Limb (tissue), 2 donors: ENCODE measurements at regions not wholly inside any gene's neighbourhood (a gene's known extent, or its start where the extent isn't known, plus 50 kb on each side); places are given as distances from the start of the nearest gene placed in this dataset.
A peak's percentile ranks its signal among the peaks of the same experiment; 100 is the strongest.
"Not testable (repeated sequence)": the region's sequence is repeated elsewhere in the genome, so short reads cannot be mapped to it uniquely, and the experiment has no call there.

Source experiments
- DNase-seq, 2 donors: peaks; one replicate each; pipeline ENCODE4 v3.0.0-alpha.2; 2016; ENCODE audit errors: extremely low spot score in 2 of 2

DNA sequence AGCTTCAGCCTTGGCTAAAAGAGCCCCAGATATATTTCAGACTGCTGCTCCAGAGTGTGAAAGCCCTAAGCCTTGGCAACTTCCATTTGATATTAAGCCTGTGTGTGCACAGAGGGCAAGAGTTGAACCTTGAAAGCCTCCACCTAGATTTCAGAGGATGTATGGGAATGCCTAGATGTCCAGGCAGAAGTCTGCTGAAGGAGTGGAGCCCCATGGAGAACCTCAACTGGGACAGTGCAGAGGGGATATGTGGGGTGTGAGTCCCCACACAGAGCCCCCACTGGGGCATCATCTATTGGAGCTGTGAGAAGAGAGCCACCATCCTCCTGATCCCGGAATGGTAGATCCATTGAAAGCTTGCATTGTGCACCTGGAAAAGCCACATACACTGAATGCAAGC is 1784.8 kb upstream of the CDH9 start:
- DNase-seq, result no peak

GRCh38 chr5:28822071-28822470 is 1783.7 kb upstream of the CDH9 start:
- no peak for DNase-seq

DNA sequence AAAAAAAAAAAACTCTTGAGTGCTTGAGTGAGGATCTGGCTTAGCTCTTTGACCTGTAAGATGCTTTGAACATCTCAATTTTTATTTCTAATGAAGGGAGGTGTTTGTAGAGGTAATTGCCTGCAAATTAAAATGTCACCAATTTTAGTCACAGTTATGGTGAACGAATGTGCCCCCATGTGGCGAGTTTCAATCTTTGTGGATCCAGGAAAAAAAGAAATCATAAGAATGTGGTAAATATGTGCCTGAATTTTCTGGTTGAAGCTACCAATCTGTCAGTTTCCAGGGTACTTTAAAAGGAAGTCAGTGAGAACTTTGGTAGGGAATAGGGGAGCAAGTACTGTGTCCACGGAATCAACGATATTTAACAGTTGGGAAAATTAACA is 1772.4 kb upstream of the CDH9 start:
- no peak for DNase-seq

DNA sequence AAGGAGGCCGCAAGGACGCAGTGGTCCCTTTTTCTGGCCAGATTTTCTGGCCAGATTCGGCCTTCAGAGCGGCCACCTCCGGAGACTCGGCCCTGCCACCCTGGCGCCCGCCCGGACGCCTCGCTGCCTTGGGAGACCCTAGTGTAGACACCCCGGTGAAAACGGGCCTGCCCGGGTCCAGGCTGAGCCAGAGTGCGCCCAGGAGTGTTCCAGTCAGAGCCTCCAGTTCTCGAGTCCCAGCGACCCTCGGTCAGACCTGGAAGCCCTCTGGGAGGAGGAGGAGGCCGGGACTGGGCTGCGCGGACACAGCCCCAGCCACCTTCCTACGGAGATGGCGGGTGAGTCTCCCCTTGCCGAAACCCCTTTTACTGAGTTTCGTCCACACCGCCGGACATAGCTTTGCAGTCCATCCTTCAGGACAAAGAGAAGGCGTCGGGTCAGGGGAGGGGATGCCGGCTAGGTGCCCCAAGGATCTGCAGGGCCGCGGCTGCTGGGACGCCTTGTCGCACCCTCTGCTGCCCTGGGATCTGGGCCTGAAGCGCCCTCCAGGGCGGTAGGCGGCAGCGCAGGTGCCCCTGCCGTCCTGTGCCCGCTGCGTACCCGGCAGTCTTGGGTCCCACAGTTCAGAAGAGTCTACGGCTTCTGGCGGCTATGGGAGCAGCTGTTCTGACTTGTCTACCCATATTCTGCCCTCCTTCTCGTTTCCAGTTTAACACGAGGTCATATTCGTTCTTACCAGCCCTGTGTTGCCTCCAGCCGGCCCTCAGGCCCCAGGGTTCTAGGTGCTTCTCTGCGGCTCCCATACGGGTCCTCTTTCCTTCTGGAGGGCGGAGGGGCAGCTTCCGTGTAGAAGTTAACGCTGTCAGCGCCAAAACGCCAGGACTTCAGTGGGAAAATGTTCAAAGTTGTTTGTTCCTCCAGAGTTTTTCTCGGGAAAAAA is 1771.7 kb upstream of the CDH9 start:
- DNase-seq, result no peak

GRCh38 chr5:28808967-28809810 is 1770.8 kb upstream of the CDH9 start:
- no peak for DNase-seq

DNA sequence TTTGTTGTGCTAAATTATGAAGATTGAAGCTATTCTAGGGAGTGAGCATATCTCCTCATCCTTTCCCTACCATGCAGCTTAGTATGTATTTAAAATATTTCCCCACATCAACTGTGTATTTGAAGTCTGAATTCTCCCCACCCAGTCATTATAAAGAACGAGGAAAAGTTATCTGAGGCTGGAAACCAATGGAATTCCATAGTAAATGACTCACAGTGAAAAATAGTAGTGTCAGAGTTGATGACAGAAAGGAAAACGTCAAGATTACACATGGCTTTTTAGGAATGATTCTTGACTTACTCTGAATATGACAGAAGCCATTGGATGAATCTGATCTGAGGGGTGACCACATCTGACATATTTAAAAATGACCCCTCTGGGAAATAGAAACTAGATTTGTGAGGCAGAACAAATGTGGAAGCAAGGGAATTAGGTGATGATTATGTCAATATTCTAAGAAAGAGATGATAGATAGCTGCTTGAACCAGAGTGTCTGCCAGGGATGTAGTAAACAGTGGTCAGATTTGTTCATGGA is 1768.9 kb upstream of the CDH9 start:
- no peak for DNase-seq

- not testable (repeated sequence) for DNase-seq
These were observed 1760.6 kb upstream of the CDH9 start for GRCh38 chr5:28799035-28799434.

DNA sequence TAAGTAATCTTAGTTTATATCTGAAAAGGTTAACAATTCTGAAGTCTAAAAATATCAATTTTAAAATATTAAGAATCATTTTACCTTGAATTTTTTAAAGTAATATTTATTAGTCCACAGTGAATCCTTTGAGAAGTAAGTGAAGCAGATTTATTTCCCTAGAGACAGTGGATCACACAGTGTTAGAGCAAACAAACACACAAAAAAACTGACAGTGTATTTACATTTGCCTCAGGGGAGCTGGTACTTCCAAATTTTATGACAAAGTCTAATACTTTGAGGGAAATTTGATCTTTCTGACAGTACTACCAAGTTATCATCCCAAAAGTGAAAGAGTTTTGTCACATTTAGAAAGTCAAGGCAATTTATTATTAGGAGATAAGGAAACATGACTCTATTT is 1750.6 kb upstream of the CDH9 start:
- no peak for DNase-seq

DNA sequence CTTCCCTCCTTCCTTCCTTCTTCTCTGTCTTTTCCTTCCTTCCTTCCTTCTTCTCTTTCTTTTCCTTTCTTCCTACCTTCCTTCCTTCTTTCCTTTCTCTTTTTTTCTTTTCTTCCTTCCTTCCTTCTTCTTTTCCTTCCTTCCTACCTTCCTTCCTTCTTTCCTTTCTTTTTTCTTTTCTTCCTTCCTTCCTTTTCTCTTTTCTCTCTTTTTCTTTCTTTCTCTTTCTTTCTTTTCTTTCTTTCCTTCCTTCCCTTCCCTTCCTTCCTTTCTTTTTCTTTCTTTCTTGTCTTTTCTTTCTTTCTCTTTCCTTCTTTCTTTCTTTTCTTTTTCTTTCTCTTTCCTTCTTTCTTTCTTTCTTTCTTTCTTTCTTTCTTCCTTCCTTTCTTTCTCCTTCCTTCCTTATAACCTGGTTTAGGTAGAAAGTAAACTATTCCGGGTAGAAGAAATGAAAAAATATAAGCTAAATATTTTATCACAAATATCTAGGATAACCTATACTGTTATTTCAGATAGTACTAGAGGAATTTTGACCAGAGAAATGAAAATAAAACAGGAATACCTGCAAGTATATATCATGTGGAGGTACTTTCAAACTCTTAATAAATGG is 1741.8 kb upstream of the CDH9 start:
- DNase-seq, result no peak

GRCh38 chr5:28779161-28779754 is 1740.9 kb upstream of the CDH9 start:
- DNase-seq, result peak in 1 of 2 donors; percentile 9

GRCh38 chr5:28770307-28770706 is 1731.9 kb upstream of the CDH9 start:
- DNase-seq, result no peak

DNA sequence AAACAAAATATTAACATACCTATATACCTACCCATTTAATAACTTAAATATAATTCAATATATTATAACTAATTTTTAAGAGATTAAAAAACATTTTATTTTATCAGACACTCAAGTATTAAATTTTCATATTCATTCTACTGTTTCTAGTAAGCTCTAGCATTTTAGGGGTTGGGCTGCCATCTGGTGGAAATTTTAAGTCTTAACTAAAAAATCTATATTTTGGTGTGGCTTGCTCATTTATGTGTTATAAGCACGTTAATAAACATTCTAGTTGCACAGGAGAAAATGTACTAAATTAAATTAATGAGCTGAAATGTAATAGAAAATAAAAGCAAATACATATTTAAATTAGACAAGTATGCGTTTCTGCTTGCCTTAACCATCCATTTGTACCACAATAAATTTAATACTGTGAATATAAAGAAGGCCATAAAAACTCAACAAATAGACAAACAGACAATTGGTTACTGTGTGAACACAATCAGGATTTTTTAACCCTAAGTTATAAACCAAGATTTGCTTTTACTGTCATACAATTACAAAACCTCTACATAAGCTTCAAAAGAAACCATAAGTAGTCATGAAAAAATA is 1728.3 kb upstream of the CDH9 start:
- peak in 1 of 2 donors; percentile 70 for DNase-seq

DNA sequence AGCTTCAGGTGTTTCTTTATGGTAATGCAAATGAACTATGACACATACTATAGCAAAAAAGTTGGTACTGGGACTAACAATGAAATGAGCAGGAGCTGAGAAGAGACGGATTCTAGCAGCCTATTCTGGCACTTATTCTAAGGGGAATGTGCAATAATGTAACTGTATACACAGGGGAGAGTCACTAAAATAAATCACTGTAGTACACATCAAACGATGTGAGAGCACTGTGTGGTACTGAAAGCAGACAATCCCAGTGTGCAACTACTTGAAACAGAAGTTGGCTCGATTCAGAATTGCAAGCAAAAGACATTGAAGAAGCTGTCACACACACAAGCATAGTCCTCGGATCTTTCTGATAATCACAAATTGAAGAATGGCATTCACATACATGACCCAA is 1713.0 kb upstream of the CDH9 start:
- DNase-seq, result no peak

- DNase-seq, result no peak
These were observed 1711.9 kb upstream of the CDH9 start for GRCh38 chr5:28750251-28750650.

GRCh38 chr5:28748446-28748845 is 1710.1 kb upstream of the CDH9 start:
- no peak for DNase-seq

DNA sequence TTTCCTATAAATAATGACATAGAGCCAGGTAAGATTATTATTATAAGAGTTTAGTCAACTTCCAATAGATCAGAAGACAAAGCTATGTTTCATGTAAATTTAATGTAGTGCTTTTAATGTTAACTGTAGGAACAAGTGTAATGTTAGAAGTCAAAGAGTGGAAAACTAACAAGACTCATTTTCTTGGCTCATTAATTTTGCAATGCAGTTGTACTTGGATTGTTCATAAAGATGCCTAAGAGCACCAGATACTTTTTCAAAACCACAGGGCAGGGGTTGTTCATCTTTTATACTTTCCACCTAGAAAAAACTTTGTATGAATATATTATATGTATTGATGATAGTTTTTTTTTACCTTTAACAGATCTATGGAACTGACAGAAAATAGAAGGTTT is 1705.3 kb upstream of the CDH9 start:
- DNase-seq, result no peak

DNA sequence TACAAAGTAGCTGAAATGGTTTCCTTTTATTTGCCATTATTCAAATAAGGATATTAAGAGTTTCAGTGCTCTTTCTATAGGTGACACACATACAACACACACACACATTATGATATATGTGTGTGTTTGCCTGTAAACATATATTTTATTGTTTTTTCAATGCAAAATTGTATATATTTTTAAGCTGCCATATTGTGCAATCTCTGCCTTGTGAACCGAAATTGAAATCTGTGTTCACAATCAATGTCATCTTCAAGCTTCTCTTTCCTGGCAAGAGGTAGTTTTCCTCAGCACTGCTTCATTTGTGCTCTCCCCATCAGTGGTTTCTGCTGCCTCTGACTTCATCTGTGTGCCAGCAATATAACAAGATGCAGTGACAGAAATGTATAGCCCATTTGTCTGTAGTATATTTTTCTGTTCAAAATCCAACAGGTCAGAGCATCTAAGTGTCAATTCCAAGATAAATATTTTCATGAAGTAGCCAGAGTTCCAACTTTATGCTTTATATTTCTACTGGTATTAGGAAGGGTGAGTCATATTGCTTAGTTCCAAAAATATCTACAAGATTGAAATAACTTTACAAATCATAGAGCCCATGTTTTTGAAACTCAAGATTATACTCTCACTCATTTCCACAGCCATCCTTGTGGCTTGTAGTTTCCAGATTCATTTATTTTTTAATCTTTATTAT is 1704.8 kb upstream of the CDH9 start:
- peak in 1 of 2 donors; percentile 3 for DNase-seq

GRCh38 chr5:28737682-28738081 is 1699.3 kb upstream of the CDH9 start:
- no peak for DNase-seq

GRCh38 chr5:28737222-28737621 is 1698.8 kb upstream of the CDH9 start:
- no peak for DNase-seq

DNA sequence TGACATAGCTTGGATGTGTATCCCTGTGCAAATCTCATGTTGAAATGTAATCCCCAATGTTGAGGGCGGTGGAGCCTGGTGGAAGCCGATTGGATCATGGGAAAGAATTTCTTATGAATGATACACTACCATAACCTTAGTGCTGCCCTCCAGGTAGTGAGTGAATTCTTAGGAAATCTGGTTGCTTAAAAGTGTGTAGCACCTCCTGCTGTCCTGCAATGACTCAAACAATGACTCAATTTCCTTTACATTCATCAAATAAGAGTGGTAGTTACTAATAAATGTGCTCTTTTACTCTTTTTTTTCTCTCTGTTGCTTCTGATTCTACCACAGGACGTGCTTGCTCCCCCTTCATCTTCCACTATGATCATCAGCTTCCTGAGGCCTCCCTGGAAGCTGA is 1696.0 kb upstream of the CDH9 start:
- DNase-seq, result no peak
